Upper lobe of right lung (tissue), 1 donor: ENCODE measurements at regions not wholly inside any gene's neighbourhood (a gene's known extent, or its start where the extent isn't known, plus 50 kb on each side); places are given as distances from the start of the nearest gene placed in this dataset.
A peak's percentile ranks its signal among the peaks of the same experiment; 100 is the strongest.

ENCODE experiments used
- ATAC-seq: fragments of 200-7000 bp; cut with Tn5 transposase; one replicate; pipeline ENCODE4 v1.9.1; 2020; ENCODE audit warnings: mild to moderate bottlenecking, moderate library complexity
- DNase-seq: peaks from one replicate; pipeline ENCODE4 v3.0.0-alpha.2; 2020
- H3K27ac ChIP-seq: fragments of 200-600 bp; one replicate; pipeline ENCODE4 v1.8.0; 2022
- H3K27me3 ChIP-seq: fragments of 200-600 bp; one replicate; pipeline ENCODE4 v1.8.0; 2022; ENCODE audit warnings: mild to moderate bottlenecking
- H3K36me3 ChIP-seq: fragments of 200-600 bp; one replicate; pipeline ENCODE4 v1.8.0; 2022
- H3K4me1 ChIP-seq: fragments of 200-600 bp; one replicate; pipeline ENCODE4 v1.8.0; 2022
- H3K4me3 ChIP-seq: fragments of 200-600 bp; one replicate; pipeline ENCODE4 v1.8.0; 2022; ENCODE audit warnings: mild to moderate bottlenecking
- H3K9me3 ChIP-seq: fragments of 200-600 bp; one replicate; pipeline ENCODE4 v1.8.0; 2022
- CTCF ChIP-seq: fragments of 200-600 bp; IDR thresholded peaks from one replicate; pipeline ENCODE4 v1.8.0; 2022; ENCODE audit warnings: antibody characterized with exemption
- intact Hi-C: fragments of 100-400 bp; cut with DNase I; formaldehyde crosslinking; loops from one replicate; pipeline ENCODE4 v1.11.0; 2022
- donor health status: DM: no; HTN: yes; CAD: no; lungs with severe emphysema.

- Histone ChIP-seq H3K27ac (no peak overlapping the region), H3K4me1 (peaks cover 7% of the 10 kb centered on the region), H3K27me3 (no peaks in the 10 kb centered on the region), H3K4me3 (no peak overlapping the region), H3K9me3 (no peaks in the 10 kb centered on the region), H3K36me3 (no peaks in the 10 kb centered on the region)
- DNase-seq (no peak), ATAC-seq (no peak)
- no peak for TF ChIP-seq CTCF
- intact Hi-C loops: no loop called here
Observed at GRCh38 chr12:71218616-71219015, 60.8 kb upstream of the TSPAN8 start.

- Histone ChIP-seq H3K36me3 (no peaks in the 10 kb centered on the region), H3K4me1 (peaks cover 7% of the 10 kb centered on the region), H3K27ac (no peak overlapping the region), H3K4me3 (no peak overlapping the region), H3K27me3 (no peaks in the 10 kb centered on the region), H3K9me3 (no peaks in the 10 kb centered on the region)
- peak; percentile 79 for ATAC-seq
- TF ChIP-seq CTCF: peak; percentile 54
- intact Hi-C loops: no loop called here
- no peak for DNase-seq
Observed at GRCh38 chr12:71216725-71217579, 59.2 kb upstream of the TSPAN8 start.

GRCh38 chr12:71214511-71215285, 56.9 kb upstream of the TSPAN8 start:
- Histone ChIP-seq H3K4me1 (peaks cover 7% of the 10 kb centered on the region), H3K36me3 (no peaks in the 10 kb centered on the region), H3K9me3 (no peaks in the 10 kb centered on the region), H3K27ac (no peak overlapping the region), H3K27me3 (no peaks in the 10 kb centered on the region), H3K4me3 (no peak overlapping the region)
- no peak for TF ChIP-seq CTCF
- intact Hi-C loops: no loop called here
- ATAC-seq: peak; percentile 65
- no peak for DNase-seq

- no peak for TF ChIP-seq CTCF
- H3K4me3 ChIP-seq: no peak overlapping the region
- intact Hi-C loops: no loop called here
- no peak for DNase-seq
- no peaks in the 10 kb centered on the region for H3K36me3 ChIP-seq
- no peak for ATAC-seq
- H3K4me1 ChIP-seq: no peaks in the 10 kb centered on the region
- H3K9me3 ChIP-seq: no peaks in the 10 kb centered on the region
- H3K27me3 ChIP-seq: no peaks in the 10 kb centered on the region
- H3K27ac ChIP-seq: no peak overlapping the region
Observed at GRCh38 chr12:71208053-71208685, 50.4 kb upstream of the TSPAN8 start.
